HL-60 (cell line): ENCODE measurements at regions not wholly inside any gene's neighbourhood (a gene's known extent, or its start where the extent isn't known, plus 50 kb on each side); places are given as distances from the start of the nearest gene placed in this dataset.

Experiments used
- CTCF ChIP-seq: IDR thresholded peaks from one replicate; pipeline ENCODE4 v1.5.1; 2011; ENCODE audit warnings: low read length, control low read depth, inconsistent platforms; ENCODE audit not compliant: insufficient read depth
- GABPA ChIP-seq: IDR thresholded peaks from 2 replicates; pipeline ENCODE4 v1.6.1; 2012; ENCODE audit warnings: low read depth
- POLR2AphosphoS5 ChIP-seq: IDR thresholded peaks from 2 replicates; pipeline ENCODE4 v1.6.1; 2012; ENCODE audit warnings: low read depth

- TF ChIP-seq CTCF (no peak), GABPA (no peak), POLR2AphosphoS5 (no peak)
Measured at GRCh38 chr7:122211362-122211761, 67.3 kb upstream of the AASS start.
